Peyer's patch (tissue), 4 donors: ENCODE measurements at regions not wholly inside any gene's neighbourhood (a gene's known extent, or its start where the extent isn't known, plus 50 kb on each side); places are given as distances from the start of the nearest gene placed in this dataset.

Experiments used
- CTCF ChIP-seq, 6 experiments: fragments of 450-650 bp in 4 of 6; fragments of 200-600 bp in 2 of 6; sonication (generic) in 1 of 6; IDR thresholded peaks; one replicate each; pipeline ENCODE4 v1.5.1; 2017 to 2019; ENCODE audit warnings: antibody characterized with exemption in 6 of 6, mild to moderate bottlenecking in 3 of 6, moderate library complexity in 1 of 6
- POLR2A ChIP-seq, 2 donors: fragments of 450-650 bp; IDR thresholded peaks; one replicate each; pipeline ENCODE4 v1.5.1; 2017; ENCODE audit warnings: antibody characterized with exemption in 2 of 2, mild to moderate bottlenecking in 2 of 2, moderate library complexity in 2 of 2

DNA sequence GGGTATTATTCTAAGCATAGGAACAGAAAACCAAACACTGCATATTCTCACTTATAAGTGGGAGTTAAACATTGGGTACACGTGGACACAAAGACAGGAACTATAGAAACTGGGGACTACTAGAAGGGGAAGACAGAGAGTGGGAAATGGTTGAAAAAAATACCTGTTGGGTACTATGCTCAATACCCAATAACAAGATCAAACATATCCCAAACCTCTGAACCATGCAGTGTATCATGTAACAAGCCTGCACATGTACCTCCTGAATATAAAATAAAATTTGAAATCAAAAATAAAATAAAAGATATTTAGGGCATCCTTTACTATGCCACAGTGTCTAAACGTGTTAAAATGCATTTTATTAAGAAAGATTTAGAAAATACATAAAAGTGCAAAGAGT is 221.0 kb upstream of the TFPI start:
- TF ChIP-seq CTCF (IDR thresholded peaks at IDR 0.05) (no peak), POLR2A (IDR thresholded peaks at IDR 0.05) (no peak)
